ENCODE measurements at regions not wholly inside any gene's neighbourhood (a gene's known extent, or its start where the extent isn't known, plus 50 kb on each side); places are given as distances from the start of the nearest gene placed in this dataset.
A peak's percentile ranks its signal among the peaks of the same experiment; 100 is the strongest.

DNA sequence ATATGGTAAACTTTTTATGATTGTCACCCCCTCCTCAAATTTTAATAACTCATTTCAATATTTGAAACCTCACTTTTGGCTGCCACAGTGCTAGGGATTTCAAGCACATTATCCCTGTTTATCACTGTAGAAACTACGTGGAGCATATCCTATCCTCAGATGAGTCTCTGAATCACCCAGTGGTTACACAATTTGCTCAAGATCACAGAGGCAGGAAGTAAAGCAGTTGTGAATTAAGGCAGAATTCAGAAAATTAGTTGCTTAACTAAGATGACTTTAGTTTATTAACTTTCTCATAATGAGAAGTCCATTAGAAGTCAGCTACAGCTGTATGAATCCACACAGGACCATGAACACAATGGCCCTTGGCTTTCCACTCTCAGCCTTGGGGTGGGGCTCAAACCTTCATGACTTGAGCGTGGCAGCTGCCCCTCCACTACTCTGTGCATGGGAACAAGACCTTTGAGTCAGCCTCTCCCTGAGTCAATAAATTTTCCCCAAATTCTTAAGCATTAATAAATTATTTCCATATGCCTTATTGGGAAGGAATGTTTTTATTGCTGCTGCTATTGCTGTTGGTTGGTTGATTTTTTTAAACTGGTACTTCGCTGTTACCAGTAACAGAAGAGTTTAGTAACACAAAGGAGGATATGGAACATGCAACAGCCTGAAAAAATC lies 369.0 kb downstream of the CBLN2 start:
- H3K4me1 ChIP-seq: no peaks in the 10 kb centered on the region
- no peak for DNase-seq
- TF ChIP-seq, protein P1, sequence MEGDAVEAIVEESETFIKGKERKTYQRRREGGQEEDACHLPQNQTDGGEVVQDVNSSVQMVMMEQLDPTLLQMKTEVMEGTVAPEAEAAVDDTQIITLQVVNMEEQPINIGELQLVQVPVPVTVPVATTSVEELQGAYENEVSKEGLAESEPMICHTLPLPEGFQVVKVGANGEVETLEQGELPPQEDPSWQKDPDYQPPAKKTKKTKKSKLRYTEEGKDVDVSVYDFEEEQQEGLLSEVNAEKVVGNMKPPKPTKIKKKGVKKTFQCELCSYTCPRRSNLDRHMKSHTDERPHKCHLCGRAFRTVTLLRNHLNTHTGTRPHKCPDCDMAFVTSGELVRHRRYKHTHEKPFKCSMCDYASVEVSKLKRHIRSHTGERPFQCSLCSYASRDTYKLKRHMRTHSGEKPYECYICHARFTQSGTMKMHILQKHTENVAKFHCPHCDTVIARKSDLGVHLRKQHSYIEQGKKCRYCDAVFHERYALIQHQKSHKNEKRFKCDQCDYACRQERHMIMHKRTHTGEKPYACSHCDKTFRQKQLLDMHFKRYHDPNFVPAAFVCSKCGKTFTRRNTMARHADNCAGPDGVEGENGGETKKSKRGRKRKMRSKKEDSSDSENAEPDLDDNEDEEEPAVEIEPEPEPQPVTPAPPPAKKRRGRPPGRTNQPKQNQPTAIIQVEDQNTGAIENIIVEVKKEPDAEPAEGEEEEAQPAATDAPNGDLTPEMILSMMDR (IDR thresholded peaks at IDR 0.05): no peak
- H3K36me3 ChIP-seq: no peaks in the 10 kb centered on the region
- no peaks in the 10 kb centered on the region for H3K9me3 ChIP-seq
- intact Hi-C loops (cut with DNase I): no loop called here
- no peak for ATAC-seq
- H3K27me3 ChIP-seq: no peaks in the 10 kb centered on the region
- H3K4me3 ChIP-seq: no peak overlapping the region
- H3K27ac ChIP-seq: no peak overlapping the region

DNA sequence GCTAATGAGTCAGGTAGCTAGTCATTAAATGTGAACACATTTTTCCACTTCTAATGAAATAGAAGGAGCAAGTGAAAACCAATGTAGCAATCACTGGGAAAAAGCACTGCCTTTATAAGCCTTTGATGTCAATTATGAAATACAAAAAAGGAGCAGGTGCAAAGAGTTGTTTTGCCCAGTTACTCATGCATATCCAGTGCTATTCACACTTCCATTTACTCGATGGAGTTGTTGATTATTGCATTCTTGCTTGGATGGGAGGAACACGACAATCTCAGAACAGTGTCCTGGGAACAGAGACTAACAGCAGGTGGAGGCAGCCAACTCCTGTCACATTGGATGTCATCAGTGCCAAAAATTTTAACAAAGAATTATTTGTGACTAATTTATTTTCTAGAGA lies 372.5 kb downstream of the CBLN2 start:
- intact Hi-C loops (cut with DNase I): no loop called here
- no peaks in the 10 kb centered on the region for H3K36me3 ChIP-seq
- ATAC-seq (no peak), DNase-seq (no peak)
- no peak overlapping the region for H3K27ac ChIP-seq
- H3K27me3 ChIP-seq: no peaks in the 10 kb centered on the region
- no peaks in the 10 kb centered on the region for H3K4me1 ChIP-seq
- H3K4me3 ChIP-seq: no peak overlapping the region
- peaks cover 0 to 9% of the 10 kb centered on the region in 2 donors for H3K9me3 ChIP-seq
- TF ChIP-seq, protein P1 (IDR thresholded peaks at IDR 0.05): no peak

DNA sequence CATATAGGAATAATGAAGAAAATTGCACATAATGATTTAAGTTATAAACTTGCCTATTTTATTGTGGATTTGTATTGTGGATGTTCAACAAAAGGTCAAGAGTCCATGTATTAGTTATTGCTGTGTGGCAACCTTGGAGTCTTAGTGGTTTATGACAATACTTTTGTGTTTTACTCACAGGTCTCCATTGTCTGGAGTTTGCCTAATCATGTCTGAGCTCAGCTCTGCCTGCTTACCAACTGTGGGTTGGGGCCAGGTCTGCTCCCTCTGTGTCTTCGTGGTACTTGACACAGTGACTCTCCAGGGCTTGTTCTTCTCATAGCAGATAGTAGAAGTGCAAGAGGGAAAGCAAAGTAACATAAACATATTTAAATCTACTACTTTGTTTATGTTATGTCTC lies 382.5 kb downstream of the CBLN2 start:
- no peak for DNase-seq
- intact Hi-C loops (cut with DNase I): no loop called here
- H3K36me3 ChIP-seq: no peaks in the 10 kb centered on the region
- ATAC-seq: no peak
- H3K27ac ChIP-seq: no peak overlapping the region
- peaks cover 0 to 6% of the 10 kb centered on the region in 2 donors for H3K9me3 ChIP-seq
- H3K4me1 ChIP-seq: no peaks in the 10 kb centered on the region
- TF ChIP-seq, protein P1 (IDR thresholded peaks at IDR 0.05): no peak
- no peak overlapping the region for H3K4me3 ChIP-seq
- H3K27me3 ChIP-seq: no peaks in the 10 kb centered on the region

DNA sequence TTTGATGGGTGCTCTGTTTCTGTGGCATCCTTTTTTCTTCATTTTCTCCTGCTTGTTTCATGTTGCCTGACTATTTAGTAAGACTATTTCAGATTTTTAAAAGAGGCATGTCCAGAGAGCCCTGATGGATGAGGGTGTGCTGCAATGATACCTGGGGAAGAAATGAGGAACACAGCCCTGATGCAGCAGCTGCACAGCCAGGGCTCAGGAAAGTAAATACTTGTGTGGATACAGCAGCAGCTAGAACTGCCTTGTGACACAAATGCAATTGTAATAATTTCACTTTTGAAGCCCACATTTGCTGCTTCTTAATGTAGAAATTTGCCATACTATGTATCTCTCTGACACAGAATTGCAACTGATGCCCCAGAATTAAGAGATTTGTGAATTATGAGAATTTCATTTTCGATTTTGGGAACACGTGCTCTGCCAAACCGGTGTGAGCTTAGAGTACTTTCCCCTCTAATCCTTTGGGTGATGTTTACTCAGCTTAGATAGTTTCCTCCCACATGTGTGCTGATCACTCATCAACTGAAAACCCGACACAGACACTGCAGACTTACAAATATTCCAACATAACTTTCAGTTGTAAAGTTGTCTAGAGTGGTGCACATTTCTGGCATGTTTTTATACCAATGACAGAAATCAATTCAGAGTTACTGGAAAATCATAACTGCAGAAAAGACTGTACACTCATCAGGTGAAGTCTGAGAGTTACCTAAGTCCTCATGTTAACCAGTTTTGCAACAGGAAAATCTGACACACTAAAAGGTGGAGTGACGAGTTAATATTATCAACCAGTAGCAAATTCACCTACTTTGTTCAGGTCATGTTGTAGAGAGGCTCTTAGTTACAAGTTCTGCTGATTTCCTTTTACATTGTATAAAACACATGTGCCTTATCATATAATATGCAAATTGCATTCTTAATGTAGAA lies 383.4 kb downstream of the CBLN2 start:
- H3K4me1 ChIP-seq: no peaks in the 10 kb centered on the region
- H3K36me3 ChIP-seq: no peaks in the 10 kb centered on the region
- H3K27ac ChIP-seq: no peak overlapping the region
- no peaks in the 10 kb centered on the region for H3K27me3 ChIP-seq
- DNase-seq: peak in 1 of 4 donors; percentile 2
- TF ChIP-seq, protein P1 (IDR thresholded peaks at IDR 0.05): no peak
- intact Hi-C loops (cut with DNase I): no loop called here
- H3K9me3 ChIP-seq: no peaks in the 10 kb centered on the region
- no peak overlapping the region for H3K4me3 ChIP-seq
- ATAC-seq: no peak

DNA sequence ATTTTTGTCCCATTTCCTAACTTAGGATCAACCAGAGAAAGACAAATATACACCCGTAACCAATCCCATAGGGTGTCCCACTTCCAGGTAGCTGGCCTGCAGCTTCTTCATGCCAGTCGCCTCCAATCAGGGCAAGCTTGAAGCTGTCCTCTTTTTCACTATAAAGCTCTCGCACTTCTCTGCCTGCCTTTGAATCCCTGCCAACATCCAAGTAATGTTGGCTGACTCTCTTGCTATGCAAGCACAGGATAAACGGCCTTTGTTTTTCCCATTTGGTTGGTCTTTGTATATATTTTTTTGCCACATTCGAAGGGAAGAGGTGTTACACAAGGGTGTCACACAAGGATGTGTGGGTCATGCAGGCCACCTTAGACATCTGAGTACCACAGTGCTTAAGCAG lies 388.8 kb downstream of the CBLN2 start:
- Histone ChIP-seq H3K9me3 (no peaks in the 10 kb centered on the region), H3K27ac (no peak overlapping the region), H3K27me3 (no peaks in the 10 kb centered on the region), H3K4me3 (no peak overlapping the region), H3K4me1 (no peaks in the 10 kb centered on the region), H3K36me3 (no peaks in the 10 kb centered on the region)
- DNase-seq (peak in 2 of 4 donors; percentile 19 to 56), ATAC-seq (no peak)
- TF ChIP-seq, protein P1 (IDR thresholded peaks at IDR 0.05): no peak
- intact Hi-C loops (cut with DNase I): no loop called here

All from left lung (tissue), 4 donors.